SK-N-SH treated with all-trans-retinoic acid at 6 μM for 48 hours (cell line): ENCODE measurements at regions not wholly inside any gene's neighbourhood (a gene's known extent, or its start where the extent isn't known, plus 50 kb on each side); places are given as distances from the start of the nearest gene placed in this dataset.

Source experiments
- BACH2 ChIP-seq: fragments of 250-450 bp; sonication (Bioruptor Pico); IDR thresholded peaks from 2 replicates; pipeline ENCODE4 v1.9.0; 2021; ENCODE audit warnings: mild to moderate bottlenecking, borderline replicate concordance
- ESRRG ChIP-seq: fragments of 250-450 bp; sonication (Bioruptor Pico); IDR thresholded peaks from 2 replicates; pipeline ENCODE4 v1.6.1; 2021; ENCODE audit warnings: mild to moderate bottlenecking
- ISL1 ChIP-seq: fragments of 250-450 bp; sonication (Bioruptor Pico); IDR thresholded peaks from 2 replicates; pipeline ENCODE4 v2.1.2; 2022; ENCODE audit warnings: mild to moderate bottlenecking, moderate library complexity
- RARB ChIP-seq: fragments of 250-450 bp; sonication (Bioruptor Pico); IDR thresholded peaks from 2 replicates; pipeline ENCODE4 v1.8.0; 2021; ENCODE audit warnings: mild to moderate bottlenecking, moderate library complexity
- TCF4 ChIP-seq: fragments of 250-450 bp; sonication (Bioruptor Pico); IDR thresholded peaks from 2 replicates; pipeline ENCODE4 v1.8.0; 2021; ENCODE audit warnings: mild to moderate bottlenecking, moderate library complexity, borderline replicate concordance
- TOX ChIP-seq: fragments of 250-450 bp; sonication (Bioruptor Pico); IDR thresholded peaks from 2 replicates; pipeline ENCODE4 v1.8.0; 2021; ENCODE audit warnings: mild to moderate bottlenecking, moderate library complexity, borderline replicate concordance
- ZC3H10 ChIP-seq: fragments of 250-450 bp; sonication (Bioruptor Pico); IDR thresholded peaks from 2 replicates; pipeline ENCODE4 v1.5.1; 2021; ENCODE audit warnings: mild to moderate bottlenecking, moderate library complexity
- ZFP3 ChIP-seq: fragments of 250-450 bp; sonication (Bioruptor Pico); IDR thresholded peaks from 2 replicates; pipeline ENCODE4 v1.5.0; 2020; ENCODE audit warnings: mild to moderate bottlenecking, moderate library complexity
- ZFP30 ChIP-seq: fragments of 450-650 bp; formaldehyde crosslinking; IDR thresholded peaks from 2 replicates; pipeline ENCODE4 v1.5.0; 2022; ENCODE audit warnings: mild to moderate bottlenecking, moderate library complexity
- TF ChIP-seq, protein P1 (sequence below): fragments of 250-450 bp; sonication (Bioruptor Pico); IDR thresholded peaks from 2 replicates; pipeline ENCODE4 v1.8.0; 2020; ENCODE audit warnings: mild to moderate bottlenecking, moderate library complexity, borderline replicate concordance
- TF ChIP-seq, protein P2 (sequence below): fragments of 250-450 bp; sonication (Bioruptor Pico); IDR thresholded peaks from 2 replicates; pipeline ENCODE4 v1.5.0; 2020; ENCODE audit warnings: mild to moderate bottlenecking, moderate library complexity

DNA sequence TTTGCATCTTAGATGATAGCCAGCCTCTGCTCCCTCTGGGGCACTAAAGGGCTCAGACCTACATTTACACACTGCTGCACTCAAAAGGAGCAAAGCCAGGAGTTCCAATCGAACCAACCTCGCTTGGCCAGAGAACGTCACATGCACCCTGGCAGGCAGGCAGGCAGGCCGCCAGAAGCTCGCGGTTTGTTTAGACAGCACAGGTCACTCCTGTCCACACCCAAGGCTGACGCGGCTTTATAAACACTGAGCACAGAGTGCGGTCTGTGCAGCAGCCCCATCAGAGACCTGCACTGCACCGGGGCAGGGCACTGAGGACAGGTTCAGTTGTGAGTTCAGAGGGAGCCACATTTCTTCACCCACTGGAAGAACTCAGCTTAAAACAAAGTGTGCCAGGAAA is 143.9 kb downstream of the BCOR start:
- TF ChIP-seq TCF4 (CRISPR knock-in tag) (no peak), ZC3H10 (CRISPR knock-in tag) (no peak), RARB (CRISPR knock-in tag) (no peak), TOX (CRISPR knock-in tag) (no peak), ISL1 (CRISPR knock-in tag) (no peak), BACH2 (CRISPR knock-in tag) (no peak), ESRRG (CRISPR knock-in tag) (no peak), ZFP3 (no peak), ZFP30 (CRISPR knock-in tag) (no peak)
- TF ChIP-seq, protein P1, sequence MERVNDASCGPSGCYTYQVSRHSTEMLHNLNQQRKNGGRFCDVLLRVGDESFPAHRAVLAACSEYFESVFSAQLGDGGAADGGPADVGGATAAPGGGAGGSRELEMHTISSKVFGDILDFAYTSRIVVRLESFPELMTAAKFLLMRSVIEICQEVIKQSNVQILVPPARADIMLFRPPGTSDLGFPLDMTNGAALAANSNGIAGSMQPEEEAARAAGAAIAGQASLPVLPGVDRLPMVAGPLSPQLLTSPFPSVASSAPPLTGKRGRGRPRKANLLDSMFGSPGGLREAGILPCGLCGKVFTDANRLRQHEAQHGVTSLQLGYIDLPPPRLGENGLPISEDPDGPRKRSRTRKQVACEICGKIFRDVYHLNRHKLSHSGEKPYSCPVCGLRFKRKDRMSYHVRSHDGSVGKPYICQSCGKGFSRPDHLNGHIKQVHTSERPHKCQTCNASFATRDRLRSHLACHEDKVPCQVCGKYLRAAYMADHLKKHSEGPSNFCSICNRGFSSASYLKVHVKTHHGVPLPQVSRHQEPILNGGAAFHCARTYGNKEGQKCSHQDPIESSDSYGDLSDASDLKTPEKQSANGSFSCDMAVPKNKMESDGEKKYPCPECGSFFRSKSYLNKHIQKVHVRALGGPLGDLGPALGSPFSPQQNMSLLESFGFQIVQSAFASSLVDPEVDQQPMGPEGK (CRISPR knock-in tag), result no peak
- TF ChIP-seq, protein P2, sequence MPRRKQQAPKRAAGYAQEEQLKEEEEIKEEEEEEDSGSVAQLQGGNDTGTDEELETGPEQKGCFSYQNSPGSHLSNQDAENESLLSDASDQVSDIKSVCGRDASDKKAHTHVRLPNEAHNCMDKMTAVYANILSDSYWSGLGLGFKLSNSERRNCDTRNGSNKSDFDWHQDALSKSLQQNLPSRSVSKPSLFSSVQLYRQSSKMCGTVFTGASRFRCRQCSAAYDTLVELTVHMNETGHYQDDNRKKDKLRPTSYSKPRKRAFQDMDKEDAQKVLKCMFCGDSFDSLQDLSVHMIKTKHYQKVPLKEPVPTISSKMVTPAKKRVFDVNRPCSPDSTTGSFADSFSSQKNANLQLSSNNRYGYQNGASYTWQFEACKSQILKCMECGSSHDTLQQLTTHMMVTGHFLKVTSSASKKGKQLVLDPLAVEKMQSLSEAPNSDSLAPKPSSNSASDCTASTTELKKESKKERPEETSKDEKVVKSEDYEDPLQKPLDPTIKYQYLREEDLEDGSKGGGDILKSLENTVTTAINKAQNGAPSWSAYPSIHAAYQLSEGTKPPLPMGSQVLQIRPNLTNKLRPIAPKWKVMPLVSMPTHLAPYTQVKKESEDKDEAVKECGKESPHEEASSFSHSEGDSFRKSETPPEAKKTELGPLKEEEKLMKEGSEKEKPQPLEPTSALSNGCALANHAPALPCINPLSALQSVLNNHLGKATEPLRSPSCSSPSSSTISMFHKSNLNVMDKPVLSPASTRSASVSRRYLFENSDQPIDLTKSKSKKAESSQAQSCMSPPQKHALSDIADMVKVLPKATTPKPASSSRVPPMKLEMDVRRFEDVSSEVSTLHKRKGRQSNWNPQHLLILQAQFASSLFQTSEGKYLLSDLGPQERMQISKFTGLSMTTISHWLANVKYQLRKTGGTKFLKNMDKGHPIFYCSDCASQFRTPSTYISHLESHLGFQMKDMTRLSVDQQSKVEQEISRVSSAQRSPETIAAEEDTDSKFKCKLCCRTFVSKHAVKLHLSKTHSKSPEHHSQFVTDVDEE (CRISPR knock-in tag), result no peak
